ENCODE measurements at regions not wholly inside any gene's neighbourhood (a gene's known extent, or its start where the extent isn't known, plus 50 kb on each side); places are given as distances from the start of the nearest gene placed in this dataset.

DNA sequence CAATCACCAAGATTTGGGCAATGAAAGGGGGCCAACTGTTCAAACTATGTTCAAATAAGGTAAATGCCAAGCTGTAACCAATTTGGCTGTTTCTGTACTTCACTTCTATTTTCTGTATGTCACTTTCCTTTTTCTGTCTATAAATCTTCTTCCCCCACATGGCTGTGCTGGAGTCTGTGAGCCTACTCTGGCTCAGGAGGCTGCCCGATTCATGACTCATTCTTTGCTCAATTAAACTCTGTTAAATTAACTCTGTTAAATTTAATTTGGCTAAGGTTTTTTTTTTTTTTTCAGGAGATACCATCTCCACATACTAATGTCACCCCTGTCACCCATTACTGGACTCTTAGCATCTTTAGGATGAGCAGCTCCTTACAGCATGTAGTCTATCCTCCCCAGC is 178.8 kb upstream of the TWIST2 start:
- no peak for TF ChIP-seq EZH2 (IDR thresholded peaks at IDR 0.05; ENCODE audit: borderline replicate concordance, insufficient read depth, low read depth, low read length, poor library complexity, severe bottlenecking)
- TF ChIP-seq, protein P1, sequence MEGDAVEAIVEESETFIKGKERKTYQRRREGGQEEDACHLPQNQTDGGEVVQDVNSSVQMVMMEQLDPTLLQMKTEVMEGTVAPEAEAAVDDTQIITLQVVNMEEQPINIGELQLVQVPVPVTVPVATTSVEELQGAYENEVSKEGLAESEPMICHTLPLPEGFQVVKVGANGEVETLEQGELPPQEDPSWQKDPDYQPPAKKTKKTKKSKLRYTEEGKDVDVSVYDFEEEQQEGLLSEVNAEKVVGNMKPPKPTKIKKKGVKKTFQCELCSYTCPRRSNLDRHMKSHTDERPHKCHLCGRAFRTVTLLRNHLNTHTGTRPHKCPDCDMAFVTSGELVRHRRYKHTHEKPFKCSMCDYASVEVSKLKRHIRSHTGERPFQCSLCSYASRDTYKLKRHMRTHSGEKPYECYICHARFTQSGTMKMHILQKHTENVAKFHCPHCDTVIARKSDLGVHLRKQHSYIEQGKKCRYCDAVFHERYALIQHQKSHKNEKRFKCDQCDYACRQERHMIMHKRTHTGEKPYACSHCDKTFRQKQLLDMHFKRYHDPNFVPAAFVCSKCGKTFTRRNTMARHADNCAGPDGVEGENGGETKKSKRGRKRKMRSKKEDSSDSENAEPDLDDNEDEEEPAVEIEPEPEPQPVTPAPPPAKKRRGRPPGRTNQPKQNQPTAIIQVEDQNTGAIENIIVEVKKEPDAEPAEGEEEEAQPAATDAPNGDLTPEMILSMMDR (IDR thresholded peaks at IDR 0.05): no peak

Measured in B cell (primary cell).